ENCODE measurements at regions not wholly inside any gene's neighbourhood (a gene's known extent, or its start where the extent isn't known, plus 50 kb on each side); places are given as distances from the start of the nearest gene placed in this dataset.

DNA sequence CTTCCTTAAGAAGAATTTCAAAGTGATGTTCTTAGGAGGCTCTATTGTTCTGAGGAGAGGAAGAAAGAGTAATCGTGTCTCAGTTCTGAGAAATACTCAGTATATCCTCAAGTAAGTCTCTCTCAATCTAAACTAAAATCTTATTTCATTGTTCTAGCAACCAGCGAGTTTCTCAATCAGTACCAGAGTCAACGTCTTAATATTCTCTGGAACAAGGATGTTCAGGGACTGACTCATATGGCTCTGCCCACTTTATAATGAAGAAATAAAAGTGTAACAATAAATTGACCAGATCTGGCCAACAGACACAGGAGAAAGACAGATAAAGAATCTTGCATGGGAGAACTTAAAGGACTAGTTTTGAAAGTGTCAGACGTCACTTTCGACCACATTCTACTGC, 469.8 kb upstream of the FLRT2 start:
- TF ChIP-seq, protein P1, sequence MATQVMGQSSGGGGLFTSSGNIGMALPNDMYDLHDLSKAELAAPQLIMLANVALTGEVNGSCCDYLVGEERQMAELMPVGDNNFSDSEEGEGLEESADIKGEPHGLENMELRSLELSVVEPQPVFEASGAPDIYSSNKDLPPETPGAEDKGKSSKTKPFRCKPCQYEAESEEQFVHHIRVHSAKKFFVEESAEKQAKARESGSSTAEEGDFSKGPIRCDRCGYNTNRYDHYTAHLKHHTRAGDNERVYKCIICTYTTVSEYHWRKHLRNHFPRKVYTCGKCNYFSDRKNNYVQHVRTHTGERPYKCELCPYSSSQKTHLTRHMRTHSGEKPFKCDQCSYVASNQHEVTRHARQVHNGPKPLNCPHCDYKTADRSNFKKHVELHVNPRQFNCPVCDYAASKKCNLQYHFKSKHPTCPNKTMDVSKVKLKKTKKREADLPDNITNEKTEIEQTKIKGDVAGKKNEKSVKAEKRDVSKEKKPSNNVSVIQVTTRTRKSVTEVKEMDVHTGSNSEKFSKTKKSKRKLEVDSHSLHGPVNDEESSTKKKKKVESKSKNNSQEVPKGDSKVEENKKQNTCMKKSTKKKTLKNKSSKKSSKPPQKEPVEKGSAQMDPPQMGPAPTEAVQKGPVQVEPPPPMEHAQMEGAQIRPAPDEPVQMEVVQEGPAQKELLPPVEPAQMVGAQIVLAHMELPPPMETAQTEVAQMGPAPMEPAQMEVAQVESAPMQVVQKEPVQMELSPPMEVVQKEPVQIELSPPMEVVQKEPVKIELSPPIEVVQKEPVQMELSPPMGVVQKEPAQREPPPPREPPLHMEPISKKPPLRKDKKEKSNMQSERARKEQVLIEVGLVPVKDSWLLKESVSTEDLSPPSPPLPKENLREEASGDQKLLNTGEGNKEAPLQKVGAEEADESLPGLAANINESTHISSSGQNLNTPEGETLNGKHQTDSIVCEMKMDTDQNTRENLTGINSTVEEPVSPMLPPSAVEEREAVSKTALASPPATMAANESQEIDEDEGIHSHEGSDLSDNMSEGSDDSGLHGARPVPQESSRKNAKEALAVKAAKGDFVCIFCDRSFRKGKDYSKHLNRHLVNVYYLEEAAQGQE (IDR thresholded peaks at IDR 0.05; ENCODE audit: insufficient replicate concordance, low read depth): no peak
- TF ChIP-seq, protein P2, sequence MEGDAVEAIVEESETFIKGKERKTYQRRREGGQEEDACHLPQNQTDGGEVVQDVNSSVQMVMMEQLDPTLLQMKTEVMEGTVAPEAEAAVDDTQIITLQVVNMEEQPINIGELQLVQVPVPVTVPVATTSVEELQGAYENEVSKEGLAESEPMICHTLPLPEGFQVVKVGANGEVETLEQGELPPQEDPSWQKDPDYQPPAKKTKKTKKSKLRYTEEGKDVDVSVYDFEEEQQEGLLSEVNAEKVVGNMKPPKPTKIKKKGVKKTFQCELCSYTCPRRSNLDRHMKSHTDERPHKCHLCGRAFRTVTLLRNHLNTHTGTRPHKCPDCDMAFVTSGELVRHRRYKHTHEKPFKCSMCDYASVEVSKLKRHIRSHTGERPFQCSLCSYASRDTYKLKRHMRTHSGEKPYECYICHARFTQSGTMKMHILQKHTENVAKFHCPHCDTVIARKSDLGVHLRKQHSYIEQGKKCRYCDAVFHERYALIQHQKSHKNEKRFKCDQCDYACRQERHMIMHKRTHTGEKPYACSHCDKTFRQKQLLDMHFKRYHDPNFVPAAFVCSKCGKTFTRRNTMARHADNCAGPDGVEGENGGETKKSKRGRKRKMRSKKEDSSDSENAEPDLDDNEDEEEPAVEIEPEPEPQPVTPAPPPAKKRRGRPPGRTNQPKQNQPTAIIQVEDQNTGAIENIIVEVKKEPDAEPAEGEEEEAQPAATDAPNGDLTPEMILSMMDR (IDR thresholded peaks at IDR 0.05; ENCODE audit: insufficient read depth, low read length): no peak
- TF ChIP-seq SPI1 (IDR thresholded peaks at IDR 0.05; ENCODE audit: borderline replicate concordance, low read depth): no peak
- no peak for TF ChIP-seq GABPA (IDR thresholded peaks at IDR 0.05; ENCODE audit: low read depth)
- no peak for TF ChIP-seq POLR2AphosphoS5 (IDR thresholded peaks at IDR 0.05; ENCODE audit: low read depth)
- DNase-seq (ENCODE audit: low read depth in 1 of 2, low spot score in 1 of 2): no peak
- H3K27ac ChIP-seq (replicated peaks): no peak overlapping the region
- no peaks in the 10 kb centered on the region for H3K27me3 ChIP-seq (ENCODE audit: insufficient read depth, poor library complexity, severe bottlenecking)
- no peak overlapping the region for H3K4me3 ChIP-seq (replicated peaks; ENCODE audit: insufficient read depth, low read length)

DNA sequence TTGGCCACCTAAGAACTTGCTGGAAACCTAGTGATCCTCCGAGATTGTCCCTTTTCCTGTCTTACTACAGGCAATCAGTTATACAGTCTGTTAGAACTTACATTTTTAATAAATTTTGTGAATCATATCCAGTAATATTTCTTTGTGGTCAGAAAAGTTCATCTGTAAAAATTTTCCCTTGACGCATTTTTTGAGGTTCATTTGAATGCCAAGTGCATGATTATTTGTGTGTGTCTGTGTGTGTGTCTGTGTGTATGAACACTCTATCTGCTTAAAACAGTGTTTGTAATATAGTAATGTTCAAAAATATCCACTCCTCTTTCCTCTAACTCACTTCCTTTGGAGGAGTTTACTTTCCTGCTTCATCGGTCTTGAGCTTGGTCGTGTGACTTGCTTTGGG, 468.7 kb upstream of the FLRT2 start:
- Histone ChIP-seq H3K27ac (replicated peaks) (no peak overlapping the region), H3K4me3 (replicated peaks; ENCODE audit: insufficient read depth, low read length) (no peak overlapping the region), H3K27me3 (ENCODE audit: insufficient read depth, poor library complexity, severe bottlenecking) (no peaks in the 10 kb centered on the region)
- no peak for DNase-seq (ENCODE audit: low read depth in 1 of 2, low spot score in 1 of 2)
- TF ChIP-seq, protein P2 (IDR thresholded peaks at IDR 0.05; ENCODE audit: insufficient read depth, low read length): no peak
- TF ChIP-seq SPI1 (IDR thresholded peaks at IDR 0.05; ENCODE audit: borderline replicate concordance, low read depth): no peak
- TF ChIP-seq, protein P1 (IDR thresholded peaks at IDR 0.05; ENCODE audit: insufficient replicate concordance, low read depth): no peak
- TF ChIP-seq POLR2AphosphoS5 (IDR thresholded peaks at IDR 0.05; ENCODE audit: low read depth): no peak
- TF ChIP-seq GABPA (IDR thresholded peaks at IDR 0.05; ENCODE audit: low read depth): no peak

DNA sequence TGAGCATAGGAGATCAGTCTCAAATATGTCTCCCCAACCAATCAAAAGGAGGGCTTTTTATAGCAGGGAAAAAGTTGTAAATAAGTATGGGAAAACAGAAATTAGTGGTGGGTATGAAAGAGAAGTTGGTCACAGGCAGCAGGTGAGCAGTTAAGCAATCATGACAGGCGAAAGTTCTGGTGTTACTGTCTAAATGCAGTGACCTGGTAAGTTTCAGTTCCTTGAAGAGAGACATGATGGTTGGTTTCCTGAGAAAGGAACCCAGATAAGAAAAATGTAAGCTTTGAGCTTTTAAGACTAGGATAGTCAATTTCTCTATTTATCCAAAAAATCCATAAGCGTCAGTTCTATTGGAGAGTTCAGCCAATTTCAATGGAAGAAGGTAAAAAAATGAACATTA, 466.2 kb upstream of the FLRT2 start:
- Histone ChIP-seq H3K4me3 (replicated peaks; ENCODE audit: insufficient read depth, low read length) (no peak overlapping the region), H3K27ac (replicated peaks) (no peak overlapping the region), H3K27me3 (ENCODE audit: insufficient read depth, poor library complexity, severe bottlenecking) (no peaks in the 10 kb centered on the region)
- DNase-seq (ENCODE audit: low read depth in 1 of 2, low spot score in 1 of 2): no peak
- TF ChIP-seq, protein P2 (IDR thresholded peaks at IDR 0.05; ENCODE audit: insufficient read depth, low read length): no peak
- TF ChIP-seq GABPA (IDR thresholded peaks at IDR 0.05; ENCODE audit: low read depth): no peak
- TF ChIP-seq, protein P1 (IDR thresholded peaks at IDR 0.05; ENCODE audit: insufficient replicate concordance, low read depth): no peak
- no peak for TF ChIP-seq POLR2AphosphoS5 (IDR thresholded peaks at IDR 0.05; ENCODE audit: low read depth)
- no peak for TF ChIP-seq SPI1 (IDR thresholded peaks at IDR 0.05; ENCODE audit: borderline replicate concordance, low read depth)
